CD4-positive, alpha-beta T cell treated with Interleukin-4 for 4 hours (primary cell): ENCODE measurements at regions not wholly inside any gene's neighbourhood (a gene's known extent, or its start where the extent isn't known, plus 50 kb on each side); places are given as distances from the start of the nearest gene placed in this dataset.

Experiments used
- DNase-seq: peaks from one replicate; pipeline ENCODE4 v3.0.0-alpha.2; 2020

DNA sequence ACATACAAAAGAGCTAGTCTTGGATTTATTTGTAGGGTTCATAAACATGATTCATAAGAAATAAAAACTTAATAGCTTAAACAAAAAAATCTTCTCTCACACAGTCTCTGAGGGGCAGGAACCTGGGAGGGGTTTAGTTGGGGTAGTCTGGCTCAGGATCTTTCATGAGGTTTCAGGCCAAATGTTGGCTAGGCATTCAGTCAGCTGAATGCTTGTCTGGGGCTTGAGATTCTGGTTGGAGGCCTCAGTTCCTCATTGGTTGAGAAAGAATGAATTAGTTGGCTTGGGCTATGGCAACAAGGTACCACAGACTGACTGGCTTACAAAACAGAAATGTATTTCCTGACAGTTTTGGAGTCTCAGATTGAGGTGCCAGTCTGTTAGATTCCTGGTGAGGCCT, 74.3 kb downstream of the ANKRD7 start:
- DNase-seq, result no peak

DNA sequence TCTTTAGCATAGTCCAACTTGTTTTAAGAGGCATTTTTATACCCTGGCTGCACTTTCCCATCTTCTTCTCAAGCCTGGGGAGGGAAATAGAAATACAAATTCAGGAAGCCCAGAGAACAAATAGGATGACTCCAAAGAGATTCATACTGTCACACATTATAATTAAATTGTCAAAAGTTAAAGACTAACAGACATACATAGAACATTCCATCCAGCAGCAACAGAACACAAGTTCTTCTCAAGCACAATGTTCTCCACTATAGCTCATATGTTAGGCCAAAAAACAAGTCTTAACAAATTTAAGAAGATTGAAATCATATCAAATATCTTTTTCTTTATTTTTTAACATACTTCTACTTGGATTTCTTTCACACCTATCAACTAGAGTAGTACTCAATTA, 75.7 kb downstream of the ANKRD7 start:
- DNase-seq, result no peak

DNA sequence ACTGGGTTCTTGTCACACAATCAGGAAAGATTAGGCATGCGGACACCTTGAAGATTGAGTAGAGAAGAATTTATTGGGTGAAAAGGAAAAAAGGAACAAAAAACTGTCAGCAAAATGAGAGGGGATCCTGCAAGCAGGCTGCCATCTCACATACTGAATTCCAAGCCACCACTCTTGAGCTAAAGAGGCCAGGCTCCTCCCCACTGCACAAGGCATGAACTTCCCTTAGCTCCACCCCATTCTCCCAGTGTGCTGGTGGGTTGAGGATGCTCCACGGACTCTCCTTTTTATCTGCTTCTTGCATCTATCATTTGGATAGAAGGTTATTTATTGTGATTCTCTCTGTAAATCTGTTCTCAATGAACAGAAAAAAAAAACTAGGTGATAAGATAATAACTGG, 79.6 kb downstream of the ANKRD7 start:
- no peak for DNase-seq

DNA sequence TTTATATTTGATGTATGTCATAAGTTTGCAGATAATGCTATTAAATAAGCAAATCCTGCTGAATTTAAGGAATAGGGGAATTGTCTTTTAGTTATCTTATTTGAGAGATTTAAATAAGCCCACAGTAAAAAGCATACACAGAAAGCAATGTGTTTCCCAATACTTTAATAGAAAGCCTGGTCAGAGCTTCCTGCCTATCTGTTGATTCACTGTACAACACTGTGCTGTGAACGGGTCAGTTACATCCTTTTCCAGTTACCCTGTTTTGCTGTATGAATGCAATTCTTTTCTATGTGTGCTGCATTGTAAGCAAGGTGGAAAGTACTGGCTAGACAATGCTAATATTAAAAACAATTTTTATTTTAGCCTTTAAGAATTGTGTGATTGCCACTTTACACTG, 81.2 kb downstream of the ANKRD7 start:
- no peak for DNase-seq

DNA sequence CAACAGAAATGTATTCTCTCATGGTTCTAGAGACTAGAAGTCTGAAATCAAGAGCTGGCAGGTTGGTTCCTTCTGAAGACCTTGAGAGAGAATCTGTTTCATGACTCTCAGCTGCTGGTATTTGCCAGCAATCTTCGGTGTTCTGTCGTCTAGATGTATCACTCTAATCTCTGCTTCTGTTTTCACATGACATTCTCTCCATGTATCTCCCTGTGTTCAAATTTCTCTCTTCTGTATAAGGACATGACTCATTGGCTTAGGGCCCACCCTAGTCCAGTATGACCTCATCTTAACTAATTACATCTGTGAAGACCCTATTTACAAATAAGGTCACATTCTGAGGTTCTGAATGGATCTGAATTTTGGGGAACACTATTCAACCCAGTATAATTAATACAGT, 82.3 kb downstream of the ANKRD7 start:
- no peak for DNase-seq

DNA sequence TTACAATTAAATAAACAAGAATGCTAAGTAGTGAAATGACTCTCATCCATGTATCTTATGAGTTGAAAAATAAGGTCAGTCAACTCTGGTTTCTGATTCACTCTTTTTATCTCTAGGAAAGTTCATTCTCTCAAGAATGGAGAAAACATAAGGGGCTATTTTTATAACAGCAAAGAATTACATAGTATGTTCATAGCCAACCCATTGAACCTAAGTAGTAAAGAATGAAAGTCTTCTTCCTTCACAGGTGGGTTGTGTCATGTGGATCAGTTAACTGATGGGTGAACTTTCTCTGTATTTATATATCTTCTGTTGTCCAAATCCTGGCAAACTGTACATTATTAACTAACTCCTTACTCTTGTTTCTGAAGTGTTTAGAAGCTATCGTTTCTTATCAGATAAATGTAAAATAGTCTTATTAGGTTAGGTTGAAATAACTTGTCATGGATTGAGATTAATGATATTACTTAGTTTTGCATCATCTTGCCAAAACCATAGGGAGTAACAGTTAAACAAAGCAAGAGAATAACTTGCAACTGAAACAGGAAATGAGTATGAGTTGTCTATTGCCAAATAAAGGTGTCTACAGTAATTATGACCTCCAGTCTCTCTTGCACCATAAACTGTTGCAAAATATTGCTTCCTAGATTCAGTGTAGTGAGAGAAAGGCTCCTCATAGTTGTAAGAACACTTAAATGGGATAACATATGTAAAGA, 86.8 kb downstream of the ANKRD7 start:
- no peak for DNase-seq

DNA sequence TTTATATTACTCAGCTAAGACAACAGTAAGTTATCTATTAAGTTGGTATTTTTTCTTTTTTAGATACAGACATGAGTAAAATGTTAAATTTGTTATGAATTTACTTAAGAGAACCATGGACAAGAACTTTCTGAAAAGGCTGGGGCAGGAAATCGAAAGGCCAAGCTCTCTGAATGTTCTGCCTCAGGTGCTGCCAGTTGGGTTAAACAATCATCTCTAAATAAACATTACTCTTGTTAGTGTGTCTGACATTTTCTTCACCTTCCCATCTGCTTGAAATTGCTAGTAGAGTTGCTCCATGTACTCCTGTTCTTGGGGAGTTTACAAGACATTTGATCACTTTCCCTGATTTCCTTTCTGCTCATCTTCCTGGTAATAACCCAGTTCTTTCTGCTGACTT, 87.5 kb downstream of the ANKRD7 start:
- DNase-seq, result no peak

DNA sequence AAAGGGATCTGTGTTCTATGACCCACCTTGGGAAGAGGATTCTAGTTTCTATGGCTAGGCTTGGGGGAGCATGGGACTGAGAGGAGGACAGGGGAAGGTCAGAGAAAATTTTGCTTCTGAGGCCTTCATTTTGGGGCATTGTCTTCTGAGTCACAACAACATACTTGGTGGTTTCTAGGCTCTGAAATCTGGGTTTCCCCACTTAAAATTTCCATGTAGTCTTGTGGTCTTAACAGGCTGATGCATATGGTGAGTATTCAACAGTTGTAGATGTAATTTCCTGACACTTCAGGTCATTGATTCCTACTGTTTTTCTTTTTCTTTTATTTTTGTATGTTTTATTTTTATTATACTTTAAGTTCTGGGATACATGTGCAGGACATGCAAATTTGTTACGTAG, 88.5 kb downstream of the ANKRD7 start:
- no peak for DNase-seq

DNA sequence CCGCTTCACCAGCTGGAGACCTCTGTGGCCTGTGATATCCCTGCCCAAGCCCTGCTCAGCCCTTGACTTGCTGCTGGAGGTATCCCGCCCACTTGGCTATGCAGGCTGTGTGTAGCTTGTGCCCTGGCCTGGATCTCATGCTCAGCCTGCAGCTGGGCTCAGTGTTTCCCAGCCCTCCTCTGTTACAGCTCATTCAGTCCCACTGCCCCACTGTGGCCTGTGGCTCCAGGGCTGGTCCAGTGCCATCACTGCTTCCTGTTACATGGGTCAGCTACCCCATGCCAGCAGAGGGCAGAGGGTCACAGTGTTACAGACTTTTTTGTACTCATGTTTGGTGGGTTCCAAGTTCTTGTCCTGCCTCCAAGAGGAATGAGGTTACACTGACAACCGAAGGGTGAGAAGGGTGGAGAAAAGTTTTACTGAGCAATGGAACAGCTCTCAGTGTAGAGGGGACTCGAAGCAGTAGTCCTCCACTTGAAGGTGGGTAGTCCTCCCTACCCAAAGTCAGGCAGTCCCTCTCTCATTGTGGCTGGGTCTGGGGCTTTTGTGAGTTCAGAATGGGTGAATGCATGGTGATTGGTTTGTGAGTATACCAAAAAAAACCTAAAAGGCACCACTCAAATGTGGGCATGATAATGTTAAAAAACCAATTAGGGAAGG, 100.4 kb downstream of the ANKRD7 start:
- no peak for DNase-seq

DNA sequence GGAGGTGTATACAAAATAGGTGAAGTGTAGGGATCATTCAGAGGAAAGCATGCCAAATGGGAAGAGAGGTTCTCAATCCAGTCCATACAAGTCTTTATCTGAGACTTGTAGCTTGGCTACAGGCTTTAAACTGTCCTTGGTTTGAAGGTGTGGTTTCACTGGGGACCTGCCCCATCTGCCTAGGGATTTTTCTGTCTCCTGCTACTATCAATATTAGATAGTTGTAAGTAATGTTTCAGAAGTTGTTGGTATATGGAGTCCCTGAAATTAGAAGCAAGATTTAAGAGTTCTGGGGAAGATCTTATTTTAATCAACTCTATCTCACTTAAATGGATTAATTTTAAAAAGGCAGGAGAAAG, 100.9 kb downstream of the ANKRD7 start:
- no peak for DNase-seq

DNA sequence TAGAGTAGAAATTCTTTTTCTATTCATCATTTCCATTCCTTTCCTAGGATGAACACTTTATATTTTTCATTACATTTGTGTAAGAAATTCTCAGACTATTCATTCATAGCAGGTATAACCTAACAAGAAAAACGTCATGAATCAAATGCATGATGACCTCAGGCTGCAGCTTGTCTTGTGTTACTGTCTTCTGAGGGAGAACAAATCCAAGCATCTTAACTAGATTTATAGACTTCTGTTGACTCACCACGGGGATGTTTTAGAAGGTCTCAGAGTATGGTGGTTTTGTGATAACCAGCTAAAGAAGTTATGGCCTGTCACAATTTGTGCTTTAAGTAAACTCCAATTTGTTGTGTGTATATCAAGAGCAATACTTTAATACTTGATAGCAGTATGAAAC, 102.7 kb downstream of the ANKRD7 start:
- no peak for DNase-seq

DNA sequence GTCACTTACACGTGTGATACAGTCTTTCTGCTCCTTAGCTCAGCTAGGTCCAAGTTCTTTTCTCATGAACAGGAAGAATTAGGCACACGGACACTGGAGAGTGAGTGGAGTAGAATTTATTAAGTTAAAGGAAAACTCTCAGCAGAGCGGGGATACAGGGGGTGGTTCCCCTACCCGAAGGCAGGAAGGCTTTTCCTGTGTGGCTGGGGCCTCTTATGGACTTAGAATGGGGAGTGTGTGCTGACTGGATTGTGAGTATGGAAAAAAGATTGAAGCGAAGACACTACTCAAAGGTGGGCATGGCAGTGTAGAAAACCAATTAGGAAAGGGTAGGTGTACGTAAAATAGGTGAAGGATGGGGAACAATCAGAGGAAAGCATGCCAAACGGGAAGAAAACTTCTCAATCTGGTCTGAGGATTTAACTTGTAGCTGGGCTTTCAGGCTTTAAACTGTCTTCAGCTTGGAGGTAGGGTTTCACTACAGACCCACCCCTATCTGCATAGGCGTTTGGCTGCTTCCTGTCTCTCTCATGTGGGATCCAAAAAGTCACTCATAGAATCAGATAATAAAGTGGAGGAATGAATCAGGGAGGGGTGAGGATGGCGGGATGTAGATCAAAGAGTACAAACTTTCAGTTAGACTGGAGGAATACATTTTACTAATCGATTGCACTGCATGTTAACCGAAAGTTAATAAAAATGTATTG, 104.2 kb downstream of the ANKRD7 start:
- DNase-seq, result no peak

DNA sequence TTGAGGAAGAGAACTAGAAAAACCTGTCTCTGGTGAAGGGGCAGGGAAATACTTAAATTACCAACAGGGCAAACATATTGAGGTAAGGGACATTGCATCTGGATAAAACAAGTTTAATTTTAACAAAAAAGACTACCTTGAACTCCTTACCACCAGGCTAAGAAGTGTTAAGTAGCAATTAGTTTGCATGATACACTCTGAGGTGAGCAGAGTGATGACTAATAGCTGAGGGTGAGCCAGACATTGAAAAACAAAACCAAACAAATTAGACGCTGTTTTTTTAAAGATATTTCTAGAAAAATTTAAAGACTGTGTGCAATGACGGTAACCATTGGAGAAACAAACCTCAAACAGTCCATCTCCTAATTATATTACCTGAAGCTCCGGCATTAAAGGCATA, 105.9 kb downstream of the ANKRD7 start:
- DNase-seq, result no peak

DNA sequence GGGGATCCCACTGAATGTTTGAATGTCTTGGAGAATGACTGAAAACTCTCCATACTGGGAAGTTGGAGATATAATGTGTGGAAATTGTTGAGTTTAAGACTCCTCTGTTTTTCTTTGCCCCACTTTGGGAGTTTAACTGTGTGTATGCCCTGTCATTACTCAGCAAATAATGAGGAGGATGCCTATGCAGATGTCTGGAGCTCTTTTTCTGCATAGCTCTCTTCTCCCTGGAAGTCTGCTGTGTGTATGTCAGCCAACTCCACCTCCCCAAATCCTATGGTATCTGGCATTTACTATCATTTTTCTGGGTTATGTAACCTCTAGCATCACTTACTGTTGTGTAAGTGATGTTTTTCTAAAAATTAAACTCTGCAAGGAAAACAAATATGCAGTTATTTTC, 122.2 kb downstream of the ANKRD7 start:
- DNase-seq, result no peak

DNA sequence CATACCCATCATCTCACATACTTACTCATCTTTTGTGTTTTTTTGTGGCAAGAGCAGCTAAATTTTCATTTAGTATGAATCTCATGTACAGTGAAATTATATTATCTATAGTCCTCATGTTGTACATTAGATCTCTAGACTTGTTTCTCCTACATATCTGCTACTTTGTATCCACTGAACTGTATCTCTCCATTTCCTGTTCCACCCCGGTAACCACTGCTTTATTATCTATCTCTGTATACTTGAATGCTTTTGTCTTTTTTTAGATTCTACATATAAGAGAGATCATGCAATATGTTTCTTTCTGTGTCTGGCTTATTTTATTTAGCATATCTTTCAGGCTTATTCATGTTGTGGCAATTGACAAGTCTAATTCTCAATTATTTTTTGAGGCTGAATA, 125.1 kb downstream of the ANKRD7 start:
- DNase-seq, result no peak

DNA sequence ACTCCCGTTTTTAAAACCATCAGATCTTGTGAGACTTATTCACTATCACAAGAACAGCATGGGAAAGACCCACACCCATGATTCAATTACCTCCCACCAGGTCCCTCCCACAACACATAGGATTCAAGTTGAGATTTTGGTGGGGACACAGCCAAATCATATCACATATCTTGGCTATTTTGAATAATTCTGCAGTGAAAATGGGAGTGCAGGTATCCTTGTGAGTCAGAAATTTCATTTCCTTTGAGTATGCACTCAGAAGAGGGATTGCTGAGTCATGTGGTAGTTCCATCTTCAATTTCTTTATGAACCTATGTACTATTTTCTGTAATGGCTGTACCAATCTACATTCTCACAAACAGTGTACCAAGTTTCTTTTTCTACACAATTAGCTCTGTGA, 125.8 kb downstream of the ANKRD7 start:
- DNase-seq, result no peak

DNA sequence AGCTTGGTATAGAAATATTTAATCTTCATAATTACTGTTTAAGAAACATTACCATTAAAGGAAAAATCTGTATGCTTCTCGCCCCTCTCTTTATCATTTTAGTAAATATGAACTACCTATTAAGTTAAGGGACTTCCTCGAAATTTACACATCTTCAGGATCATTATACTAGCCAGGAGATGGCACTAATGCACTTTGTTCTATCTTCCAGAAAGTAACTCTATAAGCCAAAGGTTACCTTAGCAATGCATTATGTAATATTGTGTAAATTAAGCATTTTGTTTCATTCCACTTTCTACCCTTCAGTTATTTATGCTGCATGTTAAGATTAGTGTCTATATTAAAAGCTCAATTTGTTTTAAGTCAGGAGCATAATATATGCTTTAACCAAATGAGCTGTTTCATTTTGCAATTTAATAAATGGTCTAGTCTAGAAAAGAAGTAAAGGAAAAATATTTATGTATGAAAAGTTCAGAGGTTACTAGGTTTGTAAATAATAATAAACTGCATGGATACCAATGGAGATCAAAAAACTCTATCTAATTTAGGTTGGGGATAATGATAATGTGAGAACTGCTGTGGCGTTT, 128.5 kb downstream of the ANKRD7 start:
- DNase-seq, result no peak

DNA sequence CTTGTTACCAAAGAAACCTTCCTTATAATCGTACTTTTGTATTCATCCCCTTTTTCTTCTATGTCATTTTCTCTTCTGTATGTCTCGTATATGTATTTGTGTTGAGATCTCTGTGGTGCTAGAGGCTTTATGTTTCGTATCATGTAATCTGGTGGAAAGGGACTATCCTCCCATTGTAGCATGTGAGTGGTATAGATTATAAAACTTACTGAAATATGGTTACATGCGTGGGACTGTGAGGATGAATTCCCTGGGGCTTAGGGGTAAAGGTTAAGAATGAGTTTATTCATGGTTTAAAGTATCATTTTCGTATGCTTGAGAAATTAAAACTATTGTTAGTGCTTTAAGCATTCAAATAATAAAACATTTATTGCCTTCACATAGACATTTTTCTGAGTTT, 141.9 kb downstream of the ANKRD7 start:
- DNase-seq, result no peak

DNA sequence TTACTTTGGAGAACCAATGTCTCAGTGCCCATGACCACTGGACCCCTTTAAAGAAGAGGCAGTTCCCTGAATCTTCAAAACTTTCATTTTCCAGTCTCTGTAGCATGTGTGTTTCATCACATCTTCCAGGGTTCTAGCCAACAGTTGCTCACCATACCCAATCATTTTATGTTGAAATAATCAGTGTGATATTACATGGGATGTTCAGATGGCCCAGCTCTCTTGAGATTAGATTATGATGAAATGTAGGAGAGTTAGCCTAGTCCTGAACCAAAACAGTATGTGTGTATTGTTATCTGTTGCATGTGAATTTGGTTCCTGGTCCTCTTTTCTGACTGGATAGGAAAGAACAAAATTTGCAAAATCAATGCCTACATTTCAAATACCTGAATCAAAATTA, 144.5 kb downstream of the ANKRD7 start:
- DNase-seq, result no peak

DNA sequence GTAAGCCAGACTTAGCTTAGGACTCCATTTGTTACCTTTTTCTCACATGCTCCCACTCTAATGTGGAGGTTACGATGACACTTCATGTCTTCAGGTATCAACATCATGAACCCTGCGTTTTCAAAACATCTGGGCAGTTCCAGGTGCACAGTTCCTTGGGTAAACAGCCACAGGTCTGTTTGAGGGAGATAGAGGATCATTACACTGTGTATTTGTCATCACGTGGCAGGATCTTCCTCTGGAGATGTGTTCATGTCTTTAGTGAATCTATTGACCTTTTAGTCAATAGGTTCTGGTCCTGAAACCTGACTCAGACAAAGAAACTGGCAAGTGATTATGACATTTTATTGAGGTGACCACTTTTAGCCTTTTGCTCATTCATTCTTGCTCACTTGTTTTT, 145.5 kb downstream of the ANKRD7 start:
- no peak for DNase-seq

DNA sequence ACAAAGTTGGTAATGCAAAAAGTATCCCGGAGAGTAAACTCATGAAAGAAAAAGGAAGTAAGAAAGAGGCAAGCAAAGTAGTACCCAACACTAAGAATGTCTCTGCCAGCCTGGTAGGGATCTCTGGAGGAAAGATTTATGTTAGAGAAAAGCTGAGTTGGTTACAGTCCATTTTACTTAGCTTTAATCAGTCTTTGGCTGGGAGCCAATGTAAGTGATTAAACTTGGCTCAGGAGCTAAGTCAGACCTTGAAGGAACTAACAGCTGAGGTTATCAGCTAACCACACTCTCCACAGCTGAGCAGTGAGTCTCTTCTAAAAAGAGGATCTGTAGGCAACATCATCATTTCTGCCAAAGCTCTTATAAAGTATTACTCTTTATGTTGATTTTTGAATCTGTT, 148.0 kb downstream of the ANKRD7 start:
- DNase-seq, result no peak

DNA sequence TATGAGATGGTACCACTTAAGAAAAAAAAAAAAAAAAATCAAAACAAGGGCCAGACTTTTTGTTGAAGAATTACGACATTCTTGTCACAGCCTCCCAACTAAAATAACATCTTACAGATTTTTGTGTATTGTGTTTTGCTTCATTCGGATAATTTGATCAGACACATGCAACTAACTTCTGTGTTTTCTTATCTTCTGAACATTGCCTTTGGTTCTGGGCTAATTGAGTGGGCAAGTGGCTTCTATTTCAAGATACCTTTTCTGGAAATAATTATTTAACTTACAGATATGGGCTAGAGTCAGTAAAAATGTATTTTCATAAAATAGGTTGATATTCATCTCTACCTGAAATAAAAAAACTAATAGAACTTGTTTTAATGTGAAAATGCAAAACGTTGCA, 165.1 kb downstream of the ANKRD7 start:
- DNase-seq, result no peak

DNA sequence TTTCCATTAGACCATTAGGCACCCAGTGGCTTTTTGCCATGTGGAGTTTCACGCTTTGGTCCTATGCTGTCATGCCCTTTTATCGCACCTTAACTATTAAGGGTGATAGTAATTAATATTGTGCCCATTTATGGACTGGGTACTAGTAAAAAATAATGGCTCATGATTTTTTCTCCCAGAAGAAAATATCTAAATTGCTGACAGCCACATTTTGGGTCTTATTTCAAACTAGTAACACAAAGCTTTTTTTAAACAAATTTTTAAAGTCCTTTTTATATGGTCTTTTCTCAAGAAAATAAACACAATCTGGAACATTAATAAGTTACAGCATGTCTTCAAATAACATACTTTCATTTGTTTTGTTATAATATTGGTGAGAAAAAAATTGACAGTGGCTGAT, 179.7 kb downstream of the ANKRD7 start:
- DNase-seq, result no peak

DNA sequence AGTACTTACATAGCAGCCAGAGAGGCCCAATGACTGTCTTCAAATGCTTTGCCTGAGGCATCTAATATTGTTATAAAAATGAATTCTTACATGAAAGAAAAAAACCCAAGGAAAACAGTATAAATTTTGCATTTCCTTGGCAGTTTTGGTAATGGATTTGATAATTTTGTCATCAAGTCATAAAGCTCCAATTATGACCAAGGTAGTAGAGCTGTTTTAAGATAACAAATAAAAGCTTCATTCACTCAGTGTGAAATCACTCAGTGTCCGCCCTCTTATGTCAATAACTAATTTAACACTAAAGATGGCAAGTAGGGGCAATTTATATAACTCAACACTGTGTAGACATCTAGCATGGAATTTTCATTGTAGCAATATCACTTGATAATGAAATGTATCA, 193.9 kb downstream of the ANKRD7 start:
- DNase-seq, result no peak
